AG04449 (cell line): ENCODE measurements at regions not wholly inside any gene's neighbourhood (a gene's known extent, or its start where the extent isn't known, plus 50 kb on each side); places are given as distances from the start of the nearest gene placed in this dataset.

ENCODE experiments used
- CTCF ChIA-PET: fragments of 350-600 bp; formaldehyde crosslinking; extraction: SDS; loops from one replicate; lab custom pipeline; 2021; ENCODE audit warnings: antibody characterized with exemption; lab: Yijun Ruan, JAX
- POLR2A ChIA-PET: fragments of 400-600, 350-600 bp; formaldehyde crosslinking; extraction: SDS; loops from one replicate; lab custom pipeline; 2020; ENCODE audit warnings: antibody characterized with exemption, inconsistent platforms; lab: Yijun Ruan, JAX
- DNase-seq: peaks from one replicate; pipeline ENCODE4 v3.0.0-alpha.2; 2010; ENCODE audit warnings: low read depth, low spot score
- H3K4me3 ChIP-seq: 2 replicates; pipeline ENCODE4 v1.5.1; 2011; ENCODE audit warnings: low read depth, mild to moderate bottlenecking, control low read depth, low read length
- TF ChIP-seq, protein P1 (sequence below): IDR thresholded peaks from one replicate; pipeline ENCODE4 v1.5.1; 2011; ENCODE audit warnings: mild to moderate bottlenecking, moderate library complexity, low read length, control low read depth, inconsistent platforms; ENCODE audit not compliant: insufficient read depth; ENCODE audit errors: missing control alignments

DNA sequence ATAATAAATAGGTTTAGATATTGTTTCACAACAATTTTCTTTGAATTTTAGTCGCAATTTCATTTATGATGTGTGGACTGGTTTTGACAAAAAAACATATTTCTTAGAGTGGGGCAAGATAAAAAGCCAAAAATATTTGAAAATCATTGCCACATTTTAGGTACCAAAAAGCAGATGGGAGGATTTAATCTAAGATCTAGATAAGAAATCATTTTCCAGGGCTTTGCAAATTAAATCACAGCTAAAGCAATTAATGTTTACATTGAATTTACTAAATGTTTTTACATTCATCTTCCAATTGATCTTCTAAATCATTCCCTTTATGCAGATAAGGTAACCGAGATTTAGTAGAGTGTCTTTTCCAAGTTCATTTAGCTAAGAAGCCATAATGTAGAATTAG, 1386.0 kb upstream of the TENM4 start:
- H3K4me3 ChIP-seq: no peak overlapping the region
- ChIA-PET CTCF (no interaction called here), POLR2A (no interaction called here)
- no peak for DNase-seq
- TF ChIP-seq, protein P1, sequence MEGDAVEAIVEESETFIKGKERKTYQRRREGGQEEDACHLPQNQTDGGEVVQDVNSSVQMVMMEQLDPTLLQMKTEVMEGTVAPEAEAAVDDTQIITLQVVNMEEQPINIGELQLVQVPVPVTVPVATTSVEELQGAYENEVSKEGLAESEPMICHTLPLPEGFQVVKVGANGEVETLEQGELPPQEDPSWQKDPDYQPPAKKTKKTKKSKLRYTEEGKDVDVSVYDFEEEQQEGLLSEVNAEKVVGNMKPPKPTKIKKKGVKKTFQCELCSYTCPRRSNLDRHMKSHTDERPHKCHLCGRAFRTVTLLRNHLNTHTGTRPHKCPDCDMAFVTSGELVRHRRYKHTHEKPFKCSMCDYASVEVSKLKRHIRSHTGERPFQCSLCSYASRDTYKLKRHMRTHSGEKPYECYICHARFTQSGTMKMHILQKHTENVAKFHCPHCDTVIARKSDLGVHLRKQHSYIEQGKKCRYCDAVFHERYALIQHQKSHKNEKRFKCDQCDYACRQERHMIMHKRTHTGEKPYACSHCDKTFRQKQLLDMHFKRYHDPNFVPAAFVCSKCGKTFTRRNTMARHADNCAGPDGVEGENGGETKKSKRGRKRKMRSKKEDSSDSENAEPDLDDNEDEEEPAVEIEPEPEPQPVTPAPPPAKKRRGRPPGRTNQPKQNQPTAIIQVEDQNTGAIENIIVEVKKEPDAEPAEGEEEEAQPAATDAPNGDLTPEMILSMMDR: no peak

DNA sequence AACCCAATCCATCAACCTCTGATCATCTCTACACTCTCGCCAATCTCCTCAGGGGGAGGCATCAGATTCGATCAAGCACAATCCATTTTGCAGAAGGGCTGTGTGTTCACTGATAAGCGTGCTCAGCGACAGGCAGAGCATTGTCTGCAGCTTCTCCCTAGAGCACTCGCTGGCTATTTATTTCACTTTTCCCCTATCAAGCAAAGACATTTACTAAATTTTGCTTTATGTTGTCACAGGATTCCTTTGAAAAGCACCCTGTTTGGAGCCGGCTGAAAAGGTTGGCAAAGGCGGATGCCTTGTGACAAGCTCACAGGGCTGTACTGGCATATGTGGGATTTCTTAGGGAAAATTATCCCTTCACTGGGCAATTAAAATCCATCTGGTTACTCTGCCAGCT, 1381.5 kb upstream of the TENM4 start:
- H3K4me3 ChIP-seq: no peak overlapping the region
- DNase-seq: no peak
- ChIA-PET CTCF (no interaction called here), POLR2A (no interaction called here)
- TF ChIP-seq, protein P1: no peak

DNA sequence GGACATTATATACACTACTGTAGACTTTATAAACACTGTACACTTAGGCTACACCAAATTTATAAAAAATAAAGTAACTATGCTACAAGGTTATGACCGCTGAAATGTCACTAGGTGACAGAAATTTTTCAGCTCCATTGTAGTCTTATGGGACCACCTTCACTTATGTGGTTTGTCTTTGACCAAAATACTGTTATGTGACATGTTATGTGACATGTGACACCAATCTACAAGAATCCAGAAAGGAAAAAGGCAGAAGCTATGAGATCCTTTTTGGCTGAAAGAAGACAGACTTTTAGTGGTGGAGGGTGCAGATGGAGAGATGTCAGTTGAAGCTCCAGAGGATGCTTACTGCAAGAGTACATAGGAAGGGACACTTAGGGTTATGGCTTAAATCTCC, 1378.4 kb upstream of the TENM4 start:
- ChIA-PET POLR2A (no interaction called here), CTCF (no interaction called here)
- DNase-seq: no peak
- TF ChIP-seq, protein P1: no peak
- no peak overlapping the region for H3K4me3 ChIP-seq

DNA sequence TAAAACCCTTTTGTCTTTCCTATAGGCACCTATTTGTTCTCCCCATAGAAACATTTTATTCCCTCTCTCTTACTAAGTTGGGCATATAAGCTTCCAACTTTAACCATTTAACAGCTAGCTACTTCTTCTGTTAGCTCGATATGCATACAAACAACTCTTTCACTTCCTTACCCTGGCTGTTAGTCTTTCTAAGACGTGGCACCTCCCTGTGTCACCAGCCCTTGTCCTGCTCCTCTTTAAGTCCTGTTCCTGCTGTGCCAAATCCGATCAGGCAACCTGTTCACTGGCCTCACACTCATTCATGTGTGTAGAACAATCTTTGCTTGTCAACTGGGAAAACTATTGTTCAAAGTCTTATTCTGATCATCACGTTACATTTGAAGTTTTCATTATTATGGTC, 1376.1 kb upstream of the TENM4 start:
- ChIA-PET CTCF (no interaction called here), POLR2A (no interaction called here)
- H3K4me3 ChIP-seq: no peak overlapping the region
- TF ChIP-seq, protein P1: no peak
- DNase-seq: no peak

DNA sequence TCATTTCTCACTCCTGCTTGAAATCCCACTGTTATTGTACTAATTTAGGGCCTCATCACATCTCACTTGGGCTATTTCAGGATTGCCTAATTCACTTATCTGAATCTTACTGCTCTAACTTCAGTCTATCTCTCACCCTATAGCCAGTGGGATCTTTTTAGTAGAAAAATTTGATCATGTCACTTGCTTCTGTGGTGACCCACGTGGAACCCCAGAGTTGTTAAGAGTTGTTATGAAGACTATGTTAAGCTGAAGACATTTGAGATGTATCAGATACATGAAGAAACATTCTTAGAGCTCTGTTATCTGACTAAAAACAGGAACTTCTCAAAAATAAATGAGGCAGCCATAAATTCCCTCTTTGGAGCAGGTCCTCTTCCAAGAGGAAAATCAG, 1375.6 kb upstream of the TENM4 start:
- CTCF ChIA-PET: no interaction called here
- TF ChIP-seq, protein P1: no peak
- no peak for DNase-seq
- no peak overlapping the region for H3K4me3 ChIP-seq
- POLR2A ChIA-PET: no interaction called here

DNA sequence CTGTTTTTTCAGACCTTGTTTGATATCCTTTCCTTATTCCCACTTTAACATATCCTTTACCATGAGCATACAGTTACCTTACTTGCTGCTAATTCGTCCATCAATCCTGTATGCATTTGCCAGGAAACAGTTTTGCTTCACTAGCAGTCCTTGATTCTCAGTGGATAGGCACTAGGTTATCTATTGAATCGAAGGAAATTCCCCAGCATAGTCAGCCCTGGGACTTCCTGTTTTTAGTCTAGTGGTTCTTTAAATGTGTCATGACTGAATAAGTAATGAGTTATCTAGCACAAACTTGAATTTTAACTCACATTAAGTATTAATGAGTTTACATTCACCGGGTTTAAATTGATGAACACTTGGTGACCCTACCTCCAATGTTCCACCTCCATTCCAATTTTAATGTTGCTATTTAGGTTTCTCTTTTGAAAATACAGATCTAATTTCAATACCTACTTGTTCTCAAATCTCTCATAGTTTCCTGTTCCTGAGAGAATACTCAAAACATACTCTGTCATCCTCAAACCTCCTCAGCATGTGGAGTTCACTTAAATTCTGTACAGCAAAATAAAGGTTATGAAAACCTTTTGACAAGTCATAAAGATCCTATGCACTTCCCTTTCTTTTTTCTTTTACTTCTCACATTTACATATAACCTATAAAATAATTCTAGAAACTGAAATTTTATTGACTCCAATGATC, 1375.1 kb upstream of the TENM4 start:
- no peak for DNase-seq
- TF ChIP-seq, protein P1: no peak
- ChIA-PET CTCF (no interaction called here), POLR2A (no interaction called here)
- H3K4me3 ChIP-seq: no peak overlapping the region
